GM03348 (cell line): ENCODE measurements at regions not wholly inside any gene's neighbourhood (a gene's known extent, or its start where the extent isn't known, plus 50 kb on each side); places are given as distances from the start of the nearest gene placed in this dataset.
"Not testable (repeated sequence)": the region's sequence is repeated elsewhere in the genome, so short reads cannot be mapped to it uniquely, and the experiment has no call there.

Experiments used
- DNase-seq: peaks from one replicate; pipeline ENCODE4 v3.0.0; 2012; ENCODE audit warnings: low spot score

- no peak for DNase-seq
Observed at GRCh38 chr2:173547499-173547898, 192.8 kb downstream of the CDCA7 start.

GRCh38 chr2:173550143-173550542, 195.5 kb downstream of the CDCA7 start:
- DNase-seq = peak; percentile 69

GRCh38 chr2:173552531-173552930, 197.9 kb downstream of the CDCA7 start:
- DNase-seq = no peak

GRCh38 chr2:173553593-173553992, 198.9 kb downstream of the CDCA7 start:
- DNase-seq = peak; percentile 32

GRCh38 chr2:173555833-173556232, 201.2 kb downstream of the CDCA7 start:
- no peak for DNase-seq

- DNase-seq = no peak
Observed at GRCh38 chr2:173556816-173557215, 202.1 kb downstream of the CDCA7 start.

GRCh38 chr2:173557497-173557896, 202.8 kb downstream of the CDCA7 start:
- no peak for DNase-seq

- DNase-seq = no peak
Observed at GRCh38 chr2:173567493-173567892, 212.8 kb downstream of the CDCA7 start.

- DNase-seq = no peak
Observed at GRCh38 chr2:173568054-173568453, 213.4 kb downstream of the CDCA7 start.

GRCh38 chr2:173571021-173571821, 216.5 kb downstream of the CDCA7 start:
- peak; percentile 24 for DNase-seq

GRCh38 chr2:173571887-173572680, 217.4 kb downstream of the CDCA7 start:
- DNase-seq = no peak

- no peak for DNase-seq
Observed at GRCh38 chr2:173572848-173573247, 218.2 kb downstream of the CDCA7 start.

GRCh38 chr2:173573782-173574181, 219.1 kb downstream of the CDCA7 start:
- not testable (repeated sequence) for DNase-seq

- DNase-seq = no peak
Observed at GRCh38 chr2:173574324-173575112, 219.8 kb downstream of the CDCA7 start.

- DNase-seq = no peak
Observed at GRCh38 chr2:173578404-173579107, 223.9 kb downstream of the CDCA7 start.

- DNase-seq = no peak
Observed at GRCh38 chr2:173580351-173580750, 225.7 kb downstream of the CDCA7 start.

- DNase-seq = no peak
Observed at GRCh38 chr2:173580956-173581355, 226.3 kb downstream of the CDCA7 start.

- DNase-seq = no peak
Observed at GRCh38 chr2:173583196-173583595, 228.5 kb downstream of the CDCA7 start.

GRCh38 chr2:173584000-173584399, 229.3 kb downstream of the CDCA7 start:
- no peak for DNase-seq

- DNase-seq = no peak
Observed at GRCh38 chr2:173584676-173585458, 230.2 kb downstream of the CDCA7 start.

GRCh38 chr2:173588931-173589369, 234.3 kb downstream of the CDCA7 start:
- DNase-seq = no peak
